Sciatic nerve (tissue), 2 donors: ENCODE measurements at regions not wholly inside any gene's neighbourhood (a gene's known extent, or its start where the extent isn't known, plus 50 kb on each side); places are given as distances from the start of the nearest gene placed in this dataset.
"Not testable (repeated sequence)": the region's sequence is repeated elsewhere in the genome, so short reads cannot be mapped to it uniquely, and the experiment has no call there.

Experiments used
- ATAC-seq: fragments of 200-7000 bp; cut with Tn5 transposase; one replicate; pipeline ENCODE4 v1.9.1; 2020; ENCODE audit warnings: mild to moderate bottlenecking, moderate library complexity
- DNase-seq: peaks from one replicate; pipeline ENCODE4 v3.0.0-alpha.2; 2020; ENCODE audit warnings: low spot score
- intact Hi-C: fragments of 100-400 bp; cut with DNase I; formaldehyde crosslinking; loops from one replicate; pipeline ENCODE4 v1.14.2; 2022
- donor health status: DM: no; HTN: no; CAD: no.
- donor health status: DM: no; HTN: no; CAD: no.

DNA sequence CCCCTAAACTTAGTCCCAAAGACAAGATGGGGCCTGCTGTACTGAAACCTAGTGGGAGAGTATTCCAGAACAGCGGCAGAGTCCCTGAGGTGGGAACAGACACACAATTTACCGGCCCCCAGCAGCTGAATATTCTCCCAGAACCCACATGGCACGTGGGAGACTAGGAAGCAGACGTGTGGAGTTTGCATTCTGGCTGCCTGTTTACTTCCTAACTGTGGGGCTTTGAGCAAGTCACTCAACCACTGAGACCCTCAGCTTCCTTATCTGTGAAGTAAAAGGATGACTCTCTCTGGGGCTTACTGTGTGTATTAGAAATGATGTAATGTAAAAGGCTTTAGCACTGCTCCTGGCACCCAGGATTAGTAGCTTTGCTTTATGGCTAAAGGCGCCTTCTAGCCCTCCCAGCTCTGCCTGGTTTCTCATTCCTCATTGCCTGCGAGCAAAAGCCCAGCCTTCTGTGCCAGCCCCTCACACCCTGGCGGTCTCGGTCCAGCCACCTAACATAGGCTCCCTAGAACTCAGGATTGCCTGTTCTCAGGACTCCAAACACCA is 353.1 kb downstream of the CDC5L start:
- no peak for DNase-seq
- no peak for ATAC-seq
- intact Hi-C loops, result no loop called here

DNA sequence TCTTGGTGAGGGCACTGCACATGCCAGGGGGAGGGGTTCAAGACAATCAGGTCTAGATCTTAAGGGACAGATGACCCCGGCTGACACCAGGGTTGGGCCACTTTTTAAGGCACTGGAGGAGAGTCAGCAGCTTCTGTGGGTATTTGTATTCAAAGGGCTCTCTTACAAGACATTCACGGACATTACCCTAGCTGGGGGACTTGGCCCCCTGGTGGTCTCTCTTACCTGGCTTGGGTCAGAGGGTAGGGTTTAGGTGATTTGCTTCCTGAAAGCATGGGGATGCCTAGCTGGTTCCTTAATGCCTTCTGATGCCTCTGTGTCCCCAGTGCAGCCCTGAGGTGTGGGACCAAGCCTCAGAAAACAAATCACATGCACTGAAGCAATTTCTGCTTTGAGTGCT is 354.7 kb downstream of the CDC5L start:
- intact Hi-C loops, result no loop called here
- ATAC-seq (no peak), DNase-seq (no peak)

- ATAC-seq (no peak), DNase-seq (no peak)
- intact Hi-C loops, result no loop called here
These were observed 355.4 kb downstream of the CDC5L start for GRCh38 chr6:44742828-44743372.

- DNase-seq, intact Hi-C loops, ATAC-seq: not testable (repeated sequence)
These were observed 372.6 kb downstream of the CDC5L start for GRCh38 chr6:44760116-44760515.

GRCh38 chr6:44761046-44761445 is 373.5 kb downstream of the CDC5L start:
- DNase-seq (no peak), ATAC-seq (no peak)
- intact Hi-C loops, result no loop called here

DNA sequence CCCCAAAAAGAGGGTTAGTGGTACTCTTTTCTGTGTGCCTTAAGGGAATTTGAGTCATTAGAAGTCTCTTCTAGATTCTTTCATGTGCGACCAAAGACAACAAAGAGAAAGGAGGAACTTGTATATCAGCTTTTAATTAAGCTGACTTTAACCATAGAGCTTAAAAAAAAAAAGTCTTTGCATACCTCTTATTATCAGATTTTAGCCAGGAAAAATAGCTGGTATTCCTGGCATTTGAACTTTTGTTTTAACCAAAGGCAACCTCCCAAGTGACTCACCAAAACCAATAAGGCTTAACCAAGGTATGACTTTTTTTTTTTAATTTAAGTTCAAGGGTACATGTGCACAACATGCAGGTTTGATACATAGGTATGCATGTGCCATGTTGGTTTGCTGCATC is 375.0 kb downstream of the CDC5L start:
- intact Hi-C loops, result no loop called here
- ATAC-seq (no peak), DNase-seq (no peak)

DNA sequence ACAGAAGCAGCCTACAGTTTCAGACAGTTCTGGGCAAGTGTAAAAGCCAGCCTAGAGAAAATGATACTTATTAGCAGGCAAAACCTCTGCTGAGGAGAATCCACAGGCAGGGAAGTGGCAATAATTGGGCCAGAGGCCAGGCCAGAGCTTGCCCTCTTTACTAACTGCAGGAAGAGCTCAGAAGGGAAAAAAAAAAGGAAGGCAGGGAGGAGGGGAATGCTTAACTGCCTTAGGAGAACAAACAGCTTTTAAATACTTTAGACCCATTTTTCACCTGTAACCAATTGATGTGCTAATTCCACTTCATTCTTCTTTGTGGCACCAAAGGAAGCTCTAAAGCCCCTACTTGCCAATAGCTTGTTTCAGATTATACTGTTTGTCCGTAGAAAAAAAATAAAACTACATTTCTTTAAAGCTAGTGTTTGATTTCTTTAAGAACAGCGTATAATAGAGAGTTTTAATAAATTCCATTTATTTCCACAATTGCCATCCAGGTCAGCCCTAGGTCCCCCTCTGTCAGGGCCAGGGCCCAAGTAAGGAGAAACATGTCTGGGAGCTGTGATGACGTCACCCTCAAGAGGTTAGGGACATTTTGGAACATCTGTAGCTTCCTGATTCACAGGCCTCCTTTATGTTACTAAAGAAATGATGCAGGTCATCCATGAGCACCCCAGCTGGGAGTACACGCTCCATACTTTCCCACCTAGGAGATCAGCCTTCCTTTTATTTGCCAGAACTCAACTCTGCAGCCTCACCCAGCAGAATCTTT is 384.3 kb downstream of the CDC5L start:
- ATAC-seq, result no peak
- intact Hi-C loops, result no loop called here
- no peak for DNase-seq

DNA sequence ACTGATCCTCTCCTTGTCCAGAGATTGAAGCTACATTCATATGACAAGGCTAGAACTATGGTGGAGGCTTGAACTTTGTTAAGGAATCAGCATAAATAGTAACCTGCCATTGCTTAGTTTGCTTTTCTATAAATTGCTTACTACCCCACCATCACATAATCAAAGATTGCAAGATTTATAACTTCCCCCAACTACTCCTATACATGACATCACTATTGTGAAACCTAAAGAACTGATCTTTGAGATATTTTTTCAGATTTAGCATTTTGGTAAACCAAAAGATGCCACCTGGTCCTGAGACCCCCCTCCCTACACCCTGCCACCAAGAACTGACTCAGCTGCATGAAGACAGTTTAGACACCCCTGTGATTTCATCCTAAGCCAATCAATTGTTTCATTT is 385.3 kb downstream of the CDC5L start:
- intact Hi-C loops, result no loop called here
- no peak for ATAC-seq
- no peak for DNase-seq

- DNase-seq, result no peak
- intact Hi-C loops, result no loop called here
- no peak for ATAC-seq
These were observed 387.6 kb downstream of the CDC5L start for GRCh38 chr6:44775121-44775520.

DNA sequence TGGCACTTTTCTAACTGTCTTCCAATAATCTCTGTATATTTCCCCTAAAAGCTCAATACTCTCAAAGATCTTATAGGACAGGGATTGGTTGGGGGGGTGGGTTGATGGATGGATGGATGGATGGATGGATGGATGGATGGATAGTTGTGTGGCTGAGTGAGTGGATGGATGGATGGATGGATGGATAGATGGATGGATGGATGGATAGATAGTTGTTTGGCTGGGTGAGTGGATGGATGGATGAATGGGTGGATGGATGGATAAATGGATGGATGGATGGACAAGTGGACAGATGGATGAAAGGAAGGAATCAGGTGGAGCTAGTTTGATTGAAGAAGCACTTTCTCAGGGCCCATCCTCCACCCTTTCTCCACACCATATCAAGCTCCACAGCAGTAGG is 388.8 kb downstream of the CDC5L start:
- DNase-seq, result no peak
- intact Hi-C loops, result no loop called here
- ATAC-seq, result no peak

DNA sequence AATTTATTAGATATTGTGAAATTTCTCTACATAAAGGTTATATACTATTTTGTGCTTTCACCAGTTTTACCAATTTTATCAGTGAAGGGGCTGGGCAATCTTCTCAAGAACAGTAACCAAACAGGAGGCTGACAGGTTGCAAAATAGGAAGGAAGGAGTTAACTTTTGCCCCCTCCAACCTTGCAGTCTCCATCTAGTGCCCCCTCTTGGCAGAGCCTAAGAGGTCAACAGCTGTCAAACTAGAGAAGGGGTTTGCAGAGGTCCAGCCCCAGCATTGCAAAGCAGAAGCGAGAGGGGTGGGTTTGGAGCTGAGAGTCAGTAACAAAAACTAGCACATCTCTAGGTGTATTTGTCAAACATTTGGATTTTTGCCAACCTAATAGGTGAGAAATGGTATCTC is 391.0 kb downstream of the CDC5L start:
- no peak for DNase-seq
- no peak for ATAC-seq
- intact Hi-C loops, result no loop called here
